H1 (cell line): ENCODE measurements at regions not wholly inside any gene's neighbourhood (a gene's known extent, or its start where the extent isn't known, plus 50 kb on each side); places are given as distances from the start of the nearest gene placed in this dataset.

ENCODE experiments used
- CTCF ChIA-PET: fragments of 300-600 bp; sonication (Branson Sonifier 250); formaldehyde crosslinking; loops from one replicate; lab custom pipeline; 2021; ENCODE audit not compliant: partially characterized antibody; lab: Charles Lee
- POLR2A ChIA-PET: fragments of 300-600 bp; sonication (Branson Sonifier 250); formaldehyde crosslinking; loops from one replicate; lab custom pipeline; 2021; ENCODE audit warnings: inconsistent platforms; ENCODE audit not compliant: partially characterized antibody; lab: Charles Lee
- DNase-seq, 2 experiments: peaks; one replicate each; pipeline versions ENCODE4 v3.0.0 to v3.0.0-alpha.2; 2010 to 2022; ENCODE audit warnings: low spot score in 2 of 2, low read depth in 1 of 2, mixed read lengths in 1 of 2
- FAIRE-seq: peaks from 2 replicates; lab custom pipeline; 2011; peaks lifted over from hg19 to GRCh38; lab: Jason Lieb, UNC
- H2AFZ ChIP-seq: 2 replicates; pipeline ENCODE4 v1.8.1; 2012; ENCODE audit warnings: low read length, inconsistent platforms
- H2AK5ac ChIP-seq: 2 replicates; pipeline ENCODE4 v1.6.1; 2013; ENCODE audit warnings: low read depth, low read length
- H2BK120ac ChIP-seq: replicated peaks from 2 replicates; pipeline ENCODE3; 2013; ENCODE audit warnings: low read depth, low read length, inconsistent platforms
- H2BK12ac ChIP-seq: 2 replicates; pipeline ENCODE4 v1.6.1; 2013; ENCODE audit warnings: low read depth, low read length
- H2BK15ac ChIP-seq: 2 replicates; pipeline ENCODE4 v1.6.1; 2013; ENCODE audit warnings: low read length
- H2BK20ac ChIP-seq: 2 replicates; pipeline ENCODE4 v1.6.1; 2013; ENCODE audit warnings: low read length
- H2BK5ac ChIP-seq: 2 replicates; pipeline ENCODE4 v1.6.1; 2013; ENCODE audit warnings: low read depth, low read length
- H3K14ac ChIP-seq: 2 replicates; pipeline ENCODE4 v1.6.1; 2013; ENCODE audit warnings: inconsistent platforms; ENCODE audit not compliant: insufficient read length
- H3K18ac ChIP-seq: 2 replicates; pipeline ENCODE4 v1.6.1; 2013; ENCODE audit warnings: low read length; ENCODE audit errors: extremely low read depth
- H3K23ac ChIP-seq: 2 replicates; pipeline ENCODE4 v1.6.1; 2013; ENCODE audit warnings: inconsistent platforms; ENCODE audit not compliant: insufficient read length
- H3K23me2 ChIP-seq: 2 replicates; pipeline ENCODE4 v1.6.1; 2013; ENCODE audit warnings: low read depth, low read length
- H3K27ac ChIP-seq: 2 replicates; pipeline ENCODE4 v1.6.1; 2011; ENCODE audit warnings: low read depth, low read length, inconsistent platforms
- H3K27me3 ChIP-seq, 4 experiments: replicated peaks in 1 of 4; 1 replicate in 1 of 4; 2 replicates in 3 of 4; pipeline versions ENCODE4 v1.6.1 to v1.8.1; 2011 to 2013; ENCODE audit warnings: low read length in 3 of 4, mild to moderate bottlenecking in 3 of 4, inconsistent platforms in 2 of 4, mixed read lengths in 2 of 4, moderate library complexity in 1 of 4; ENCODE audit not compliant: control insufficient read depth in 3 of 4, insufficient read depth in 3 of 4; ENCODE audit errors: extremely low read depth in 1 of 4
- H3K36me3 ChIP-seq, 4 experiments: 2 replicates each; pipeline versions ENCODE4 v1.6.1 to v1.8.1; 2011 to 2013; ENCODE audit warnings: mild to moderate bottlenecking in 4 of 4, low read length in 3 of 4, moderate library complexity in 2 of 4, control low read depth in 1 of 4, inconsistent platforms in 1 of 4; ENCODE audit not compliant: insufficient read depth in 4 of 4, control insufficient read depth in 2 of 4
- H3K4ac ChIP-seq: replicated peaks from 2 replicates; pipeline ENCODE3; 2013; ENCODE audit warnings: low read length, low read depth, mixed read lengths, inconsistent platforms; ENCODE audit not compliant: insufficient read length
- H3K4me1 ChIP-seq, 4 experiments: replicated peaks in 1 of 4; 1 replicate in 1 of 4; 2 replicates in 3 of 4; pipeline versions ENCODE4 v1.6.1 to v1.8.1; 2011 to 2013; ENCODE audit warnings: low read length in 3 of 4, inconsistent platforms in 2 of 4, mixed read lengths in 1 of 4; ENCODE audit not compliant: insufficient read depth in 4 of 4, control insufficient read depth in 3 of 4
- H3K4me2 ChIP-seq, 2 experiments: 2 replicates each; pipeline versions ENCODE4 v1.6.1 to v1.8.1; 2011 to 2013; ENCODE audit warnings: low read depth in 2 of 2, low read length in 2 of 2, control low read depth in 1 of 2, inconsistent platforms in 1 of 2, mild to moderate bottlenecking in 1 of 2; ENCODE audit not compliant: insufficient read depth in 1 of 2
- H3K4me3 ChIP-seq, 4 experiments: fragments of 200-600, 300-600 bp in 1 of 4; sonication (generic), shearing (Covaris generic), sonication (Bioruptor Twin) in 1 of 4; 2 replicates each; pipeline versions ENCODE4 v1.5.1 to v1.8.1; 2011 to 2016; ENCODE audit warnings: low read length in 4 of 4, low read depth in 3 of 4, control low read depth in 2 of 4, inconsistent platforms in 2 of 4, mild to moderate bottlenecking in 2 of 4, mixed read lengths in 1 of 4, moderate library complexity in 1 of 4; ENCODE audit not compliant: insufficient read depth in 2 of 4; ENCODE audit errors: extremely low read depth in 1 of 4
- H3K56ac ChIP-seq: replicated peaks from 2 replicates; pipeline ENCODE3; 2013; ENCODE audit warnings: low read depth, mild to moderate bottlenecking, mixed read lengths, low read length, inconsistent platforms; ENCODE audit not compliant: insufficient read length
- H3K79me1 ChIP-seq: 2 replicates; pipeline ENCODE4 v1.6.1; 2013; ENCODE audit warnings: low read depth, low read length, control low read depth
- H3K79me2 ChIP-seq, 2 experiments: 2 replicates each; pipeline versions ENCODE4 v1.6.1 to v1.8.1; 2012 to 2013; ENCODE audit warnings: low read length in 2 of 2, mild to moderate bottlenecking in 2 of 2, inconsistent platforms in 1 of 2; ENCODE audit not compliant: insufficient read depth in 2 of 2, control insufficient read depth in 1 of 2
- H3K9ac ChIP-seq, 4 experiments: replicated peaks in 1 of 4; 1 replicate in 1 of 4; 2 replicates in 3 of 4; pipeline versions ENCODE4 v1.6.1 to v1.8.1; 2011 to 2013; ENCODE audit warnings: low read depth in 3 of 4, low read length in 3 of 4, control low read depth in 2 of 4, mild to moderate bottlenecking in 2 of 4, moderate library complexity in 2 of 4, inconsistent platforms in 1 of 4; ENCODE audit errors: extremely low read depth in 1 of 4
- H3K9me3 ChIP-seq, 2 experiments: 2 replicates each; pipeline versions ENCODE4 v1.6.1 to v1.8.1; 2012 to 2013; ENCODE audit warnings: mild to moderate bottlenecking in 2 of 2, moderate library complexity in 2 of 2, control low read depth in 1 of 2, inconsistent platforms in 1 of 2, low read depth in 1 of 2, low read length in 1 of 2, mixed read lengths in 1 of 2; ENCODE audit not compliant: insufficient read depth in 2 of 2
- H4K20me1 ChIP-seq, 2 experiments: replicated peaks in 1 of 2; 2 replicates each; pipeline versions ENCODE3 to v1.8.1; 2011 to 2013; ENCODE audit warnings: inconsistent platforms in 2 of 2, low read length in 2 of 2, mild to moderate bottlenecking in 1 of 2; ENCODE audit not compliant: insufficient read depth in 2 of 2, control insufficient read depth in 1 of 2
- H4K5ac ChIP-seq: 2 replicates; pipeline ENCODE4 v1.6.1; 2013; ENCODE audit warnings: low read length, low read depth, mixed read lengths, inconsistent platforms; ENCODE audit not compliant: insufficient read length
- H4K8ac ChIP-seq: 2 replicates; pipeline ENCODE4 v1.8.0; 2013; ENCODE audit warnings: mild to moderate bottlenecking, moderate library complexity, low read length, inconsistent platforms; ENCODE audit not compliant: insufficient read depth; ENCODE audit errors: extremely low read depth
- H4K91ac ChIP-seq: replicated peaks from 2 replicates; pipeline ENCODE3; 2013; ENCODE audit warnings: low read length, mixed read lengths, inconsistent platforms; ENCODE audit not compliant: insufficient read length
- ASH2L ChIP-seq: fragments of 200-600, 300-600 bp; sonication (generic); IDR thresholded peaks from one replicate; pipeline ENCODE4 v1.7.1; 2017; ENCODE audit warnings: low read length
- CEBPB ChIP-seq: IDR thresholded peaks from 2 replicates; pipeline ENCODE4 v1.6.1; 2012; ENCODE audit warnings: low read depth, low read length
- CHD2 ChIP-seq: IDR thresholded peaks from 2 replicates; pipeline ENCODE4 v1.6.1; 2012; ENCODE audit warnings: low read length, improper control_type of control experiment
- HDAC6 ChIP-seq: IDR thresholded peaks from one replicate; pipeline ENCODE4 v1.7.1; 2012; ENCODE audit warnings: low read depth, mild to moderate bottlenecking, inconsistent platforms, low read length, moderate library complexity
- JUND ChIP-seq: IDR thresholded peaks from 2 replicates; pipeline ENCODE4 v1.6.1; 2011; ENCODE audit warnings: mild to moderate bottlenecking, improper control_type of control experiment, low read length
- KDM4A ChIP-seq: IDR thresholded peaks from one replicate; pipeline ENCODE4 v1.7.1; 2012; ENCODE audit warnings: low read depth, mild to moderate bottlenecking, moderate library complexity, low read length, inconsistent platforms; ENCODE audit not compliant: severe bottlenecking
- POLR2AphosphoS5 ChIP-seq: IDR thresholded peaks from 2 replicates; pipeline ENCODE4 v1.6.1; 2011; ENCODE audit warnings: low read depth, low read length
- RNF2 ChIP-seq: fragments of 200-900, 300-1000 bp; sonication (generic); IDR thresholded peaks from 2 replicates; pipeline ENCODE4 v1.7.1; 2016; ENCODE audit warnings: borderline replicate concordance, low read depth, mild to moderate bottlenecking, antibody characterized with exemption, low read length; ENCODE audit not compliant: poor library complexity, severe bottlenecking; ENCODE audit errors: missing control alignments
- SIRT6 ChIP-seq: IDR thresholded peaks from one replicate; pipeline ENCODE4 v1.7.1; 2012; ENCODE audit warnings: low read length, inconsistent platforms
- YY1 ChIP-seq: IDR thresholded peaks from 2 replicates; pipeline ENCODE4 v1.6.1; 2011; ENCODE audit warnings: low read depth, mild to moderate bottlenecking, low read length
- ZNF274 ChIP-seq: IDR thresholded peaks from 2 replicates; pipeline ENCODE4 v1.7.0; 2012; ENCODE audit warnings: low read length, borderline replicate concordance; ENCODE audit errors: extremely low read depth
- WGBS, 2 experiments: shearing (Covaris generic) in 1 of 2; methylation state at CpG; one replicate each; pipeline versions ENCODE4 v1.1.6 to v1.1.7; 2013 to 2015; ENCODE audit warnings: low lambda C conversion rate in 2 of 2, mixed read lengths in 2 of 2, inconsistent platforms in 1 of 2, low coverage in 1 of 2, missing lambda C conversion rate in 1 of 2; ENCODE audit not compliant: insufficient replicate concordance in 2 of 2, insufficient coverage in 1 of 2, insufficient read length in 1 of 2; ENCODE audit errors: extremely low coverage in 1 of 2, missing lambda C conversion rate in 1 of 2; 5-methylcytosine and 5-hydroxymethylcytosine counted together
- TF ChIP-seq, protein P1 (sequence below): IDR thresholded peaks from 2 replicates; pipeline ENCODE4 v1.6.1; 2011; ENCODE audit warnings: low read depth, mild to moderate bottlenecking, low read length; ENCODE audit not compliant: insufficient read depth

DNA sequence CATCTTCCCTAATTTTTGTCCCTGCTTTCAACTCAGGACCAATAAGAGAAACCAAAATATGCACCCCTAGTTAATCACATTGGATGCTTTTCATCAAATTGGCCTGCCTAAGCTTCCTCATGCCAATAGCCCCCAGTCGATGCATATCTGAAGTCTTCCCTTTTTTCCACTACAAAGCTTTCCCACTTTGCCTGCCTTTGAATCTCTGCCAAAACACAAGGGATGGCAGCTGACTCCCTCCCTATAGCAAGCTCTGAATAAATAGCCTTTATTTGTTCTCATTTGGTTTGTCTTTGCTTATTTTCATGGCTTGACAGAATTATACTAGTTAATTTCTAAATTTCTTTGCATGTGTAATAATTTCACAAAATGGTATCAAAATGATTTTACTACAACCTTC, 621.2 kb downstream of the MBD2 start:
- H3K4me2 ChIP-seq, result no peak overlapping the region
- H4K5ac ChIP-seq, result no peak overlapping the region
- H2BK12ac ChIP-seq, result no peak overlapping the region
- H2BK120ac ChIP-seq, result no peak overlapping the region
- H3K18ac ChIP-seq, result no peak overlapping the region
- H3K4ac ChIP-seq, result no peak overlapping the region
- no peaks in the 10 kb centered on the region for H3K79me2 ChIP-seq
- no peaks in the 10 kb centered on the region for H4K20me1 ChIP-seq
- no peaks in the 10 kb centered on the region for H3K36me3 ChIP-seq
- no peak overlapping the region for H3K56ac ChIP-seq
- no peak overlapping the region for H4K8ac ChIP-seq
- no peaks in the 10 kb centered on the region for H3K79me1 ChIP-seq
- H2BK5ac ChIP-seq, result no peak overlapping the region
- TF ChIP-seq CEBPB (no peak), SIRT6 (no peak), CHD2 (no peak), HDAC6 (no peak), YY1 (no peak), ZNF274 (no peak), KDM4A (no peak), POLR2AphosphoS5 (no peak), JUND (no peak), RNF2 (no peak), ASH2L (no peak)
- TF ChIP-seq, protein P1, sequence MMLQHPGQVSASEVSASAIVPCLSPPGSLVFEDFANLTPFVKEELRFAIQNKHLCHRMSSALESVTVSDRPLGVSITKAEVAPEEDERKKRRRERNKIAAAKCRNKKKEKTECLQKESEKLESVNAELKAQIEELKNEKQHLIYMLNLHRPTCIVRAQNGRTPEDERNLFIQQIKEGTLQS, result no peak
- no peak overlapping the region for H2AFZ ChIP-seq
- no peaks in the 10 kb centered on the region for H3K23me2 ChIP-seq
- H2BK20ac ChIP-seq, result no peak overlapping the region
- H3K27me3 ChIP-seq, result no peaks in the 10 kb centered on the region
- no peak overlapping the region for H3K27ac ChIP-seq
- no peak overlapping the region for H2BK15ac ChIP-seq
- CTCF ChIA-PET, result no interaction called here
- no peak overlapping the region for H3K14ac ChIP-seq
- no peak overlapping the region for H2AK5ac ChIP-seq
- no peak overlapping the region for H3K9ac ChIP-seq
- H3K23ac ChIP-seq, result no peak overlapping the region
- no peak overlapping the region for H4K91ac ChIP-seq
- DNase-seq (no peak), FAIRE-seq (no peak)
- no peaks in the 10 kb centered on the region for H3K4me1 ChIP-seq
- 100% methylated on average over 1 of the region's 1 CpG; no CpG with 5 or more reads in 1 of the 2 experiments for WGBS, 2 experiments
- POLR2A ChIA-PET, result no interaction called here
- H3K9me3 ChIP-seq, result no peaks in the 10 kb centered on the region
- H3K4me3 ChIP-seq, result no peak overlapping the region
